GM12864 (cell line): ENCODE measurements at regions not wholly inside any gene's neighbourhood (a gene's known extent, or its start where the extent isn't known, plus 50 kb on each side); places are given as distances from the start of the nearest gene placed in this dataset.

Experiments used
- DNase-seq: peaks from one replicate; pipeline ENCODE4 v3.0.0-alpha.2; 2011; ENCODE audit warnings: low read depth
- H3K4me3 ChIP-seq: 2 replicates; pipeline ENCODE4 v1.5.1; 2011; ENCODE audit warnings: mild to moderate bottlenecking, low read depth, low read length, control low read depth
- CTCF ChIP-seq: IDR thresholded peaks from 2 replicates; pipeline ENCODE4 v1.5.1; 2011; ENCODE audit warnings: low read depth, mild to moderate bottlenecking, moderate library complexity, low read length, control low read depth, inconsistent platforms; ENCODE audit errors: missing control alignments

- no peak overlapping the region for H3K4me3 ChIP-seq
- no peak for TF ChIP-seq CTCF
- DNase-seq: no peak
Measured at GRCh38 chr4:130850019-130850524, 1754.1 kb downstream of the C4orf33 start.

GRCh38 chr4:130851107-130851506 lies 1755.2 kb downstream of the C4orf33 start:
- no peak overlapping the region for H3K4me3 ChIP-seq
- TF ChIP-seq CTCF: no peak
- no peak for DNase-seq

- no peak overlapping the region for H3K4me3 ChIP-seq
- no peak for TF ChIP-seq CTCF
- no peak for DNase-seq
Measured at GRCh38 chr4:130851932-130852331, 1756.0 kb downstream of the C4orf33 start.

GRCh38 chr4:130855533-130855932 lies 1759.6 kb downstream of the C4orf33 start:
- DNase-seq: no peak
- H3K4me3 ChIP-seq: no peak overlapping the region
- no peak for TF ChIP-seq CTCF

GRCh38 chr4:130859991-130860390 lies 1764.0 kb downstream of the C4orf33 start:
- no peak for TF ChIP-seq CTCF
- no peak for DNase-seq
- no peak overlapping the region for H3K4me3 ChIP-seq

GRCh38 chr4:130896920-130897319 lies 1801.0 kb downstream of the C4orf33 start:
- no peak for DNase-seq
- TF ChIP-seq CTCF: no peak
- no peak overlapping the region for H3K4me3 ChIP-seq

- no peak overlapping the region for H3K4me3 ChIP-seq
- no peak for DNase-seq
- no peak for TF ChIP-seq CTCF
Measured at GRCh38 chr4:130901321-130901720, 1805.4 kb downstream of the C4orf33 start.
